ENCODE measurements at regions not wholly inside any gene's neighbourhood (a gene's known extent, or its start where the extent isn't known, plus 50 kb on each side); places are given as distances from the start of the nearest gene placed in this dataset.

DNA sequence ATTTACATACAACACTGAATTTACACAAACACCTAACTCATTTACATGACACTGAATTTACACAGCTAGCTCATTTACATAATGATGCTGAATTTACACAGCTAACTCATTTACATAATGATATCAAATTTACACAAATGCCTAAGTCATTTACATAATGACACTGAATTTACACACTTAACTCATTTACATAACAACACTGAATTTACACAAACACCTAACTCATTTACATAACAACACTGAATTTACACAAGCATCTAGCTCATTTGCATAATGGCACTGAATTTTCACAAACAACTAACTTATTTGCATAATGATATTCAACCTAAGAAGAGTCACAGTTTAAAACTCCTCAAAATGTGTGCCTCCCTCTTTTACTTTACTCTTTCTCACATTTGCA is 511.7 kb downstream of the GALR1 start:
- DNase-seq (ENCODE audit: low read depth) = no peak

DNA sequence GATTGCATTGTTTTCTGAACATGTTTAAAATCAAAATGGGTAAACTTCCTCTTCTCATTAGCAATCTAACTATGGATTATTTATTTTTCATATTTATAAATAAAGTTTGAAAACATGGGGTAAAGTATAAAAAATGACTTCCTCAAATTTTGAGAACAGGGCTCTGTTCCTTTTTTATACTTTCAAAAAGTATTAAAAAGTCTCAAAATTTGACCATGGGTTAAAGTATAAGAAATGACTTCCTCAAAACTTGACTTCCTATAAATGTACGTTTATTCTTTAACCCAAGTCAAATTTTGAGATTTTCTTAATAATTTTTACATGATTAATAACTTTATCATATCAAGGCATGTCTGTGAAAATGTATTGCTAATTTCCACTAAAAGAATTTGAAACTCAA is 512.4 kb downstream of the GALR1 start:
- no peak for DNase-seq (ENCODE audit: low read depth)

DNA sequence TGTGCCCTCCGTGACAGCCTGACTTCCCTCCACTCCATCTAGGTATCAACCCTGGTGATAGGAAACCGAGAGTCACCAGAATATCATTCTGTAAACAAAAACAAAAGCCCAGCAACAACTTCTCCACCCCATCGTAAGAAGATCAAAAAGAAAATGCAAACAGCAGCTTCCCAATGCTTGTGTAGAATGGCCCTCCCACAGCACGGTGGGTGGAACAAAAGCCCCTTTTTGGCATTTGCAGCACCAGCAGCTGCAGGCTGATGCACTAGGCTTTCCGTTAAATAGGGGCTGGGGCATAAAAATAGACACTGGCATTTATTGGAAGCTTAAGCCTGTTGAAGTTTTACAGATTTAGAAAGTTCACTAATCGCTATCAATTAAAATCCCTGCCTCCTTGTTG is 513.0 kb downstream of the GALR1 start:
- no peak for DNase-seq (ENCODE audit: low read depth)

DNA sequence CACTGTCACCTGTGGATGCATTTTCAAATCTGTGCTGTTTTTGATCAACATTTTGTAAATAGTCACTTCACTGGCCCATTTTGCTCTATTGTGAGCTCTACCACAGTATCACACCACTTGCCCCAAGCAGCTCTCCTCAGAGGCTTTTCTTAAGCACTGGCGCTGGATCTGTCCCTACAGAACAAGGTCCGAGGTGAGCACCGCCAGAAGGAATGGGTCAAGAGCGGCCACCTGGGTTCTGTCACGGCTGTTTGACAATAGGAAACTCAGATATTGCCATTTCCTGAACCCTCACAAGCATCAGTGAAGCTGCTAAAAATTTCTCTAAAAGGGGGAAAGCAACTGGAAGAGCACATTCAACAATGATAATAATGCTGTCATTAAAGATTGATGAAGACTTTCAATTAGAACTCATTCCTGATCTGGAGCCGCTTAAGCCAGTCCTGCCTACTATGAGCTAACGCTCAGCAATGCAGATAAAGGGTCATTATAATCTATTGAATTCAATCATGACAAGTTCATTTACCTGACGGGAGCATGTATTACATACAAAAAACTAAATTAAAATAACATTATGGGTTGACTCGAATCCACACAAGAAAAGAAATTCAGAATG is 514.0 kb downstream of the GALR1 start:
- no peak for DNase-seq (ENCODE audit: low read depth)

DNA sequence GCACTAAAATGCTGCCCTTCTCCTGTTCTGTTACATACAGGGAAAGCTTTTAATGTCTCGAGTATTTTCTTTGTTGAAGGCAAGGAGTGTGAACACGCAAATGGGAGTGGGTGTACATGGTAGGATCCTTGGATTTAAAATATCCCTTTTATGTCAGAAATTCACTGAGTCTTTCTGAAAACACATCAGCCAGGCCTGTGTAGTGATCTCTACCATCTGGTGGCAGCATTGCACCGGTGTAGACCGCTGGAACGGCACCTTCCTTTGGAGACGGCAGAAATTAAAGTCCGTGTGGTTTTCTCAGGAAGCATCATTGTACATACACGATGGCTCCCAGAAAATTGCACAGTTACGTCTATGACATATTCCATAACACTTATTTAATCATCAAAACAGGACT is 515.8 kb downstream of the GALR1 start:
- no peak for DNase-seq (ENCODE audit: low read depth)

DNA sequence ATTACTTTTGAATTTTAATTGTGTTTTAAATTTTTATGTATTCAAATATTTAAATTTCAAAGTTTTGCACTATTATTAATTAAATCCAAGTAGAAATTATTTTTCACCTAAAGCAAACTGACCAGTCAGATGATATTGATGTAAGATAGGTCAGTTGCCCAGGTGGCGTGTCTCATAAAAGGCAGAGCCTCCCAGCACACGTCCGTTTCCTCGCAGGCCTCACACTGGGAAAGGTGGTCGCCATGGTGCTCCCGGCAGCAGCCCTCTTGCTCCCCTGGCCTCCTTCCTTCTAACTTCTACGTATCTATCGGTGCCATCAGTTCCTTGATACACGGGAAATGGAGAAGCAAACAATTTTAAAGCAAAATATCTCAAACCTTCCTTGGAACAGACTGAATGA is 516.8 kb downstream of the GALR1 start:
- DNase-seq (ENCODE audit: low read depth) = no peak

DNA sequence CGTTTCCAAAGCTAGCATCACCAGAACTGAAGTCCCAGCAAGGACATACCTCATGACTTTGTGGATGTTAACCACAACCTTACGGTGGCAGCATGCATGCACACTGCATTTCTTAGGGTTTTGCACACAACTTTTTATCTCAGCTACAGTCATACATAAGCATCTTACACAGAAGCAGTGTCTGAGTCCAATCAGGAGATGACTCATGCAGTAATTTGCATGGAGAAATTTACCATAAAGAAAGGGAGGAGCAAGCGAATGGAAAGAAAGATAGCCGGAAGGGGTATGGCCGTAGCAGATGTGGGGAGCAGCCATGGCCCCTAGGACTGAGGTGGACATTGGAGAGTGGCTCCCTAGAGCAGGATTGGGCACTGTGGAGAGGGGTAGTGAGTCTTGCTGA is 522.5 kb downstream of the GALR1 start:
- no peak for DNase-seq (ENCODE audit: low read depth)

DNA sequence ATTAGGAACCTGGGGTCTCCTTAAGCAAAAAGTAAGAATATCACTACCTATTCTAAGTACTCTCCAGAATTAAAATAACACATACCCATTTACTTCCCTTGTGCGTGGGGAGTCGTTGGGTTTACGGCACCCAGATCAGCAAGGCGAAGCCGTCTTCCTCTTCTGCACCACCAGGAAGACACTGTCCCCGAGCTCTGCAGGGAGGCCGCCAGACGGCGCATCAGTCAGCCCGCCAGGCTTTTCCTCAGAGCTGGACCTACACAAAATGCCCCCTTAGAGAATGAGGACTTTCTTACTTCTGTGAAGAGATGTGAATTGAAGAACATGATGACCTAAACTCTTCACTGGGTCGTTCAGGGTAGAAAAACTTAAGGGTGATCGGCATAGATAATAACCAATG is 526.5 kb downstream of the GALR1 start:
- no peak for DNase-seq (ENCODE audit: low read depth)

DNA sequence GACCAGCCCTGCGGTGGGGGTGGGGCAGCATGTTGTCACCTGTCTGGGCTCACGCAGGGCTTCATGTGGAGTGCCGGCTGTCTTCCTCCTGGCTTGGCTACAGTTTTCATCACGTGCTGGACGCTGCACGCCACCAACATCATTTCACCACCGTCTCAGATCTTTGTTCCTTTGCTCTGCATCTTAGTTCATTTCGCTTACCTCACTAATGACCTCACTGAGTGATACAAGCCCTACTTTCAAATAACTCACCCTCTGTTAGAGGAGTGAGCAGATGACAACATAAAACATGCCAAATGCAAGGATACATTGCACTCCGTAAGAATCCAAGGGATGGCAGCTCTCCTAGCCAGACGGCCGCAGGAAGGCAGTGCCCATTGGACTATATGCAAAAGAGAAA is 527.5 kb downstream of the GALR1 start:
- DNase-seq (ENCODE audit: low read depth) = no peak

DNA sequence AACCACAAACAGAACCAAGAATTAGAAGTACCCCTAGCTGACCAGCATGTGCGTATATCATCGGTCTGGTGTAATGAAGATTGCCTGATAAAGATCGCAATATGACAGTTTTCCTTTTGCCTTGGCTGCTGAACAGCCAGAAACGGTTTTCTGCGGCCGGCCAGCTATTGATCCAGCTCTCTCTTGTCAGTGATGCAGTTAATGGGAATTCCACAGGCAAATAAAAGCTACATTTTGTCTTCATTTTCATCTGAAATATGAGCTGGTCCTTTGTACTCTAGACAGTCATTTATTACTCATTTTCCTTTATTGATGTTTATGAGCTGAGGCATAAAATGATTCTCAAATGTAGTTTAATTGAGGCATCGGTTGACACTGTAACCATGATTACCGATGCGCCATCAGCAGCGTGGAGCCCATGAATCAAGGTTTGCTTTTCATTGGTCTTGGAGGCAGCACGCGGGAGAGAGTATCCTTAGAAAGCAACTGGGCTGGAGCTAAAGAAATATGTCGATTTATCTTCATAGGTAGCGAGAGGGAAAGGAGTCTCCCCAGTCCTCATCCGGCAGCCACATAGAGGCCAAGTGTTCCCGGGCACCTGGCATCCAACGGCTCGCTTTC is 535.2 kb downstream of the GALR1 start:
- no peak for DNase-seq (ENCODE audit: low read depth)

DNA sequence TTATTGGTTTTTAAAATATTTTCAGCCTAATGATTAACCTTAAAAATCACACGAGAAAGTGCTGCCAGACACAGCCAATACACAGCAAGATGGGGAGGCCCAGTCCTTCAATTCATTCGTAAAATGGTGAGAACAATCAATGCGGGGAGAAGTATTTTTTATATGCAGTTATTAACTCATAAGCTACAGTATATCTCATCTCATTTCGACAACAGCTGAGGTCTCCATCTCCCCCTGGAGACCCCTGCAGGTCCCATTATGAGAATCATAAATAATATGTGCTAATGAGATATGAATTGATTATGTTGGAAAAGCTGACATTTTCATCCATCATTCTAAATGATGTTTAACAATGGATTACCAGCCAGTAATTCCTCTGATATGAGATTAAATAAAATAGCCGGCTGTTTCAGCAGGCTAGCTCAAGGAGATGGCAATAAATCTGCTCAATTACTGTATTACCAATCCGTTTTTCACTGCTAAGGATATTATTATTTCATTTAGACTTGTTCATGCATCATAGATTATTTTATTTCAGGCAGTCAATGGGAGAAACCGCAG is 535.8 kb downstream of the GALR1 start:
- DNase-seq (ENCODE audit: low read depth) = no peak

DNA sequence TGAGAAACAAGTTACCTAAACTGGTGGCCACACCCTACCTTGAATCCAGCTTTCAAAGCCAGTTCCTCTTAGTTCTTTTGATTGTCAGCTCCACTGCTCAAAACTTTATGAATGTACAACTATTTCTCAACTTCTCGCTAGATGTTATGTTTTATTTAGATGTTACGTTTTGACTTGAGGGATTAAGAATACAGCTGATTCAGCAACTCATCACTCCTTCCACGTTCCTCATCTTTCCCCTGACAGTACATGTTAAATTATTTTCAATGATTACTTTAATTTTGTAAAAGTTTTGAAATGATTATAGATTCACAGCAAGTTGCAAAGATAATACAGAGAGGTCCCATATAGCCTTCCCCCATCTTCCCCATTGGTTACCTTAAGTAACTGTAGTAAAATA is 553.4 kb downstream of the GALR1 start:
- no peak for DNase-seq (ENCODE audit: low read depth)

DNA sequence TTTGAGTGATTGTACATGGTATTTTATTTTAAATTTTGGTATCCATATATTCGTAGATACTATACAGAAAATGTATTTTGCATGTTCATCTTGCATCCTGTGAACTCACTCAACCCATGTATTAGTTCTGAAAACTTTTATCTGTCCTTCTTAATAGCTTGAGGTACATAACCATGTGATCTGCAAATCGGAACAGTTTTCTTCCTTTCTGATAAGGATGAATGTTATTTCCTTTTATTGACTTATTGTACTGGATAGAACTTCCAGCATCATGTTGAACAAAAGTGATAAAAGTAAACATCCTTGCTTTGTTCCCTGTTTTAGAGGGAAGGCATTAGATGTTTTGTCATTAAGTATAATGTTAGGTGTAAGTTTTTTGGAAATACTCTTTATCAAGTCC is 554.7 kb downstream of the GALR1 start:
- DNase-seq (ENCODE audit: low read depth) = no peak

DNA sequence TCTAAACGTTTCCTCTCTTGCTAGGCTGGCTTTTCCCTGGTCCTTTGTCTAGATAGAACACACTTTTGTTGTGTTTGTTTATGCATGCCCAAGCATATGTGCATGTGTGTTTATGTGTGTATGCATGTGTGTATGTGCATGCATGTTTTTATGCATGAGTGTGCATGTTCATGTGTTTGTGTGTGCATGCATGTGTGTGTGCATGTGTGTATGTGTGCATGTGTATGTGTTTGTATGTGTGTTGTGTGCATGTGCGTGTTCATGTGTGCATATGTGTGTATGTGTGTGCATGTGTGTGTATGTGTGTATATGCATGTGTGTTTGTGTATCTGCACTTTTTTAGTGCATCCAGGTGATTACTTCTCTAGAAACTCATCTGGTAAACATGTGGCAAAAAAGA is 558.0 kb downstream of the GALR1 start:
- no peak for DNase-seq (ENCODE audit: low read depth)

DNA sequence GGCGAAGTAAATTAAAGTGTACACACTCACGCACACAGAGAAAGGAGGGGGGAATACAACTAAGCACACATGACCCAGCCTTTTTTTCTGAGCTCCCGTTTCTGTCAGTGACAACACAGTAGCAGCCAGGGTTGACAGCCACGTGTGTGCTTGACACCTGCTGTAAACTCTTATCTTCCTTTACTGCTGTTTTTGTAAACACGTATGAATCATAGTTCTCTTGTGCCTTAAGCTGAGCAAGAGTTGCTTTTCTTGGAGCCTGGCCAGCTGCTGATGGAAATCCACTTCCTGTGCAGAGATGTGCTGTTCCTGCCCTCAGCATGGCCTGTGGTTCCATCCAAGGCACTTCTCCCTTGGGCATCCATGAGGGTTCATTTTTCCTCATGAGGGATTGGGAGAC is 561.9 kb downstream of the GALR1 start:
- no peak for DNase-seq (ENCODE audit: low read depth)

DNA sequence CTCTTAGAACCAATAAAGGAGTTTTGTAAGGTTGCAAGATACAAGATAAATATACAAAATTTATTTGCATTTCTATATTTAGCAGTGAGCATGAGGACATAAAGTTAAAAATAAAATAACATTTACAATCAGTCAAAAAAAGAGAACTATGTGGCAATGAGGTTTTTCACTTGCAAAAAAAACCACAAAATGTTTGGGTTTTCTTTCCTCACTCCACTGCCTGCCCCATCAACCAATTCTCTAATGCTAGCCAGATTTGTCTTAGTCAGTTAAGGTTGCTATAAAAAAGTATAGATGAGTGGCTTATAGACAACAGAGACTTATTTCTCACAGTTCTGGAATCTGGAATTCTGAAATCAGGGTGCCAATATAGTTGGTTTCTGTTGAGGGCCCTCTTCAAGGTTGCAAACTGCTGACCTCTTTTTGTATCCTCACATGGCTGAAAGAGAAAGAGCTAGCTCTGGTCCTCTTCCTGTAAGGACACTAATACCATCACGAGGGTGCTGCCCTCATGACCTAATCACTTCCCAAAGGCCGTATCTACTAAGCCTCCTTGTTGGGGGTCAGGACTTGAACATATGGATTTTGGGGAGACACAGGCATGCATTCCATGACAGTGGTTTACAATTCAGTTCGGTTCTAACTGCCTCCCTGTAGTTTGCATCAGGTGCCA is 566.2 kb downstream of the GALR1 start:
- DNase-seq (ENCODE audit: low read depth) = no peak

DNA sequence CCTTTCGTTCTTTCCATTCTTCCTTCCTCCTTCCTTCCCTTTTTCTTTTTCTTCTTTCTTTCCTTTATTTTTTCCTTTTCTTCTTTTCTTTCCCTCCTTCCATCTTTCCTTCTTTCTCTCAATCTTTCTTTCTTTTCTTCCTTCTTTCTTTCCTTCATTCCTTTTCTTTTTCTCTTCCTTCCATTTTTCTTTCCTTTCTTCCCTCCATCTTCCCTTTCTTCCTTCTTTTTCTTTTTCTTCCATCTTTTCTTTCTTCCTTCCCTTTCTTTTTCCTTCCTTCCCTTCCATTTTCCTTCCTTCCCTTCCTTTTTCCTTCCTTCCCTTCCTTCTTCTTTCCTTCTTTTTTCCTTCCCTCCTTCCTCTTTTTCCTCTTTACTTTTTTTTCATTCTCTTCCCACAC is 568.7 kb downstream of the GALR1 start:
- DNase-seq (ENCODE audit: low read depth) = no peak

DNA sequence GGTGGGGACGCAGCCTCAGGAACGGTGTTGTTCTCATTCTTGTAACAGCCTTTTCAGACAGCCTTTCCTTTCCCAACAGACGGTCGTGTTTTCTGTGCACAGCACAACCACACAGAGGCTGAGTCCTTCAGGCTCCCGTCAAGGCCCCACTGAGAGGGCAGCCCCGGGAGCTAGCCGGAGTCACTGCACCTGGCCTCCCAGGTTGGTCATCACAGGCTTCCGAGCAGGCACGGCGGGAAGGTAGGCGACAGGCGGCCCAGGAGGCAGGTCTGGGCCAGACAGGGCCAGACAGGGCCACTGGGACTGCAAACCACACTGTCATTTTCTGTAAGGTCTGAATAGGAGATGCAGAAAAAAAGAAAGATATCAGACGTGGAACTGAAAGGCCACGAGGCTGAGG is 570.8 kb downstream of the GALR1 start:
- no peak for DNase-seq (ENCODE audit: low read depth)

DNA sequence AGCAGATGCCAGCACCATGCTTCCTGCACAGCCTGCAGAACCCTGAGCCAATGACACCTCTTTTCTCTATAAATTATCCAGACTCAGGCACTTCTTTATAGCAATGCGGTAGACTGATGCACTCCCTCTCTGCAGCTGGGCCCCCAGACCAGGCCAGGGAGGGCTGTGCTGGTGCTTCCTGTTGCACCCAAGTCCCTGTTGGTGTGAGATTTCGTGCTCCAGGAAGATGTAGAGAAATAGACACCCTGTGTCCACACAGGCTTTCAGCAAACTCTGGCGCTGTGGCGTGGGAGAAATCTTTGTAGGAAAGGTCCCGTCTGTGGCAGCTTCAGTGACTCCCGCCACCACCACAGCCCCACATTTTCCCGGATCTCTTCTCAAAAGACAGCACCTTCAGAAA is 572.2 kb downstream of the GALR1 start:
- DNase-seq (ENCODE audit: low read depth) = no peak

DNA sequence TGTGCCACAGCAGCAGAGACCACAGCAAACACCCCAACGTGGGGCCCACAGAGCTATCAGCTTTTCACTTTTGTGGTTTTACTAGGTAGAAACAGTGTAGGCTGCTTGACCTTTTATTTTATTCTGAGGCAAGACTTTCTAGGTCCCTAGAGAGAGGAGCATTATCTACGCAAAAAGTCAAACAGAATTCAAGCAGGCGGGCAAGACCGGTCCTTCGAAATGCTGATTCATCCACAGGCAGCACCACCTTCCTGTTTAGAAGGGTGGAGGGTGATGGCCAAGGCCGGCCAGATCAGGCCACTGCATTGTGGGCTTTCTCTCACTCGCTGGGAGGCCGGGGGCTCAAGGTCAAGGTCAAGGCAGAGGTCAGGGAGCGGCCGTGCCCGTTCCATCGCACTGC is 573.0 kb downstream of the GALR1 start:
- no peak for DNase-seq (ENCODE audit: low read depth)

DNA sequence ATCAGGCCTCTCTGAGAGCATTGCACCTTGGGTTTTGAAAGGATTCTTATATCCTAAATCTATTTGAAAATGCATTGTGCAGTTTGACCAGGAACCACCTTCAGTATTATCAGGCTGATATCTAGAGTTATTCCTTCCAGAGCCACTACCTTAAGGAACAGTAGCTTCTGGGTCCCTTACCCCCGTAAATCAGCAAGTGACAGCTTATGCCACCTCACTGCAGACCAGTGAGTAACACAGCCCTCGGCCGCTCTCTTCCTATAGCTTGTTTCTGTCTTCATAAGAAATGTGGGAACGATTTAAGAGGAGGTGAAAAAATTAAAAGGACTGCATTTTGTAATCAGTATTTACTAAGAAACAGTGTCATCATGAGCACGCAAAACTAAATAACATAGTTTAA is 584.2 kb downstream of the GALR1 start:
- DNase-seq (ENCODE audit: low read depth) = no peak

DNA sequence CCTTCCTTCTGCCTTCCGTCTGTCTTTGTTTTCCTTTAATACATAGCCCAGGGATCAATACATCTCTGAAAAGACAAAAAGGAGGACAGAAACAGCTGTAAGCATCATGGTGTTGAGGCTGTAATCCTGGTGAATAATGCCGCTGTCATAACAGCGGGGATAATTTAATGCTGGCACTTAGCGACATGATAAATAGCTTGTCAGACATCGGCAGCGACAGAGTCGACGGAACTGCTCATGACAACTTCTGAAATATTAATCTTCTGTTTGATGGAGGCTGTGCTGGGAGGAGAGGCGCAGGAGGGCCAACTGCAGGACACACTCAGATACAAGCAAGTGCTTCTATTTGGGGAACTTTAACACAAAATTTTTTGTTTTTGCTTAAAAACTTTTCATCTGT is 602.2 kb downstream of the GALR1 start:
- DNase-seq (ENCODE audit: low read depth) = no peak

DNA sequence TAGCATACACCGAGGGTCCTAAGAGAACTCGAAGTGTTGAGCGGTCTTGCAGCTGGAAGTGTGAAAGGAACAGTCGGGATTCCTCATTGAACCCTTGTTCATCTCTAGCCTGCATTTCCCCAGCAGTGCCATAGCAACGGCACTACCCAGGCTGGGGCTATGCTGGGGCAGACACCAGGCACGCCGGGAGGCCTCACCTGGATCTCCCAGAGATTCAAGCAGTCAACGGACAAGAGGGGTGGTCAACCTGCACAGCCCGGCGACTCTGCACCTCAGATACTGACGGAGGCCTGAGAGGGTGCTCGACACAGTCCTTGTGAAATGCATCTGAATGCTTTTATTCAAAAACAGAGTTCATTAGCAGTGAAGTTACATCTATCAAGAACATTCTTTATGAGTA is 604.2 kb downstream of the GALR1 start:
- no peak for DNase-seq (ENCODE audit: low read depth)
